HG03039 (cell line): ENCODE measurements at regions not wholly inside any gene's neighbourhood (a gene's known extent, or its start where the extent isn't known, plus 50 kb on each side); places are given as distances from the start of the nearest gene placed in this dataset.

Experiments
- ATAC-seq: cut with Tn5 transposase; IDR thresholded peaks from one replicate; pipeline ENCODE4 v1.9.1; 2021; ENCODE audit warnings: mild to moderate bottlenecking, moderate library complexity; ENCODE audit not compliant: unreplicated experiment

DNA sequence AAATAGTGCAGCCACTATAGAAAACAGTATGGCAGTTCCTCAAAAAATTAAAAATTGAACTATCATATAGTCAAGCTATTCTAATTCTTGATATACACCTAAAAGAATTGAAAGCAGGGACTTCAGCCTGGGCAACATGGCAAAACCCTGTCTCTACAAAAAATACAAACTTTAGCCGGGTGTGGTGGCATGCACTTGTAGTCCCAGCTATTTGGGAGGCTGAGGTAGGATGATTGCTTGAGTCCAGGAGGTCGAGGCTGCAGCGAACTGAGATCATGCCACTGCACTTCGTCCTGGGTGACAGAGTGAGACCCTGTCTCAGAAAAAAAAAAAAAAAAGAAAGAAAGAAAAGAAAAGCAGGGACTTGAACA is 64.0 kb upstream of the FOXN2 start:
- ATAC-seq: no peak

DNA sequence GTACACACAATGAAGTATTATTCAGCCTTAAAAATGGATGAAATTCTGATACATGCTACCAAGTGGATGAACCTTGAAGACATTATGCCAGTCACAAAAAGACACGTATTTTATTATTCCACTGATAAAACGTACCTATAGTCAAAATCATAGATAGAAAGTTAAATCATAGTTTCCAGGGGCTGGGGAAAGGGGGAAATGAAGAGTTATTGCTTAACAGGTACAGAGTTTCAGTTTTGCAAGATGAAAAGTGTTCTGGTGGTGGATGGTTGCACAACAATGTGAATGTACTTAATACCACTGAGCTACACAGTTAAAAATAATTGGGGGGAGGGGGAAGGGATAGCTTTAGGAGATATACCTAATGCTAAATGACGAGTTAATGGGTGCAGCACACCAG is 63.5 kb upstream of the FOXN2 start:
- ATAC-seq: no peak

DNA sequence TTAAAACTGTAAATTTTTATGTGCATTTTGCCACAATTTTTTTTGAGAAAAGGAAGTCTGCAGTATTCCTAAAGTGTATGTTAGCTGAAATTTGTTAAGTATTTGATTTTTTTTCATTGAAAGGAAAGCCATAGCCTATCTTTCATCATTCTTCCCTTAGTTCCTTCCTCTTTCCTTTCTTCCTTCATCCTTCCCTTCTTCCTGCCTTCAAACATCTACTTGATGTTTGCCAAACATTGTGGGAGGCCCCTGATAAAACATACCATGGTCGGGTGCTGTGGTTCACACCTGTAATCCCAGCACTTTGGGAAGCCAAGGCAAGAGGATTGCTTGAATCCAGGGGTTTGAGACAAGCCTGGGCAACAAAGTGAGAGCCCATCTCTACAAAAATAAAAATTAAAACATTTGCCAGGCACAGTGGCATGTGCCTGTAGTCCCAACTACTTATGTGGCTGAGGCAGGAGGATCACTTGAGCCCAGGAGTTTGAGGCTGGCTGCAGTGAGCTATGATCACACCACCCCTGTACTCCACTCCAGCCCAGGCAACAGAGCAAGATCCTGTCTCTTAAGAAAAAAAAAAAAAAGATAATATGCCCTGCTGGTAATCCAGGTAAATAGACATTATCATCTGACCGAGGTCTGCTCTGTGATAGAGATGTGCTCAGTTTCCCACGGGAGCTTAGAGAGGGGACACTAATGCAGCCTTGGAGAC is 62.9 kb upstream of the FOXN2 start:
- no peak for ATAC-seq

DNA sequence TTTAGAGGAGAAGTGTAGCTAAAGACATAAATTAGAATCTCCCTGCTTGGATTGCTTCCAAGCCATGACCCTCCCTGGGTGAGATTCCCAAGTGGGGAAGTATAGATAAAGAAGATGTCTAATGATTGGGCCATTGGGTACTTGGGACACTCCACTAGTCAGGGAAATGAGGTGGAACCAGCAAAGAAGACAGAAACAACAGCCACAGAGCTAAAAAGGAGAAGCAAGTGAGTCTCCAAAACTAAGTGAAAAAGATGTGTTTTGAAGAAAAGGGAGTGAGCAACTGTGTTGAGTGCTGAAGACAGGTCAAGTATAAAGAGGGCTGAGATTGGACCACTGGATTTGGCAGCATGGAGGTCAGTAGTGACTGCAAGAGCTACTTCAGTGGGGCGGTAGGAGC is 61.2 kb upstream of the FOXN2 start:
- ATAC-seq: no peak

DNA sequence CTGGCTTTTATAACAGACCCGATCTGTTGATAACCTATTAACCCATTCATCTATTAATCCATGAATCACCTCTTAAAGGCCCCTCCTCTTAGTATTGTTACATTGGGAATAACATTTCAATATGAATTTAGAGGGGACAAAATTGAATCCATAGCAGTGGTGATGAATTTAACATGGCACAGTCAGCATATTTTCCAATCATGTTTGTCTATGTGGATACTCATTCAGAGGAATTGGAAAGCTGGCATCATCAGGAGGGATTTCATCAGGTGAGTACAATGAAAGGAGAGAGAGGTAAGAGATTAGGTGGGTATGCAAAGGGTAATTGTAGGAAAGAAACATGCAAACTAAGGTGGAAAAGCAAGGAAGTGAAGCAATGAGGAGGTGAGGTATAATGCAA is 59.6 kb upstream of the FOXN2 start:
- no peak for ATAC-seq

DNA sequence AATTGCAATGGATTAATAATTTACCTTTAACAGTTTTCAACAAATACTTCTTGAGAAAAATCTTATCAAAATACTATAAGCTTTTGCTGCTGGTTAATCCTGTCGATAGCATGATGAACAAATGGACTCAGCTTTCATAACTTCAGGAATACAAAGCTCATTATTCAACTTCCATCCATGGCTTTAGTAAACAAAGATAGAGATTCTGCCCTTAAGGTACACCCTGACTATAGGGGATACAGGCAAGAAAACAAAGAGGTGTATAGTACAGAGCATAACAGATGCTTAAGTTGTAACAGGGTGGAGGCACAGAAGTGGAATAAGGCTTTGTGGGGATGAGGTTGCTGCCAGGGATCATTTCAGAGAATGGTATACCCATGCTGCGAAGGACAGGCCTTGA is 57.0 kb upstream of the FOXN2 start:
- ATAC-seq: no peak

DNA sequence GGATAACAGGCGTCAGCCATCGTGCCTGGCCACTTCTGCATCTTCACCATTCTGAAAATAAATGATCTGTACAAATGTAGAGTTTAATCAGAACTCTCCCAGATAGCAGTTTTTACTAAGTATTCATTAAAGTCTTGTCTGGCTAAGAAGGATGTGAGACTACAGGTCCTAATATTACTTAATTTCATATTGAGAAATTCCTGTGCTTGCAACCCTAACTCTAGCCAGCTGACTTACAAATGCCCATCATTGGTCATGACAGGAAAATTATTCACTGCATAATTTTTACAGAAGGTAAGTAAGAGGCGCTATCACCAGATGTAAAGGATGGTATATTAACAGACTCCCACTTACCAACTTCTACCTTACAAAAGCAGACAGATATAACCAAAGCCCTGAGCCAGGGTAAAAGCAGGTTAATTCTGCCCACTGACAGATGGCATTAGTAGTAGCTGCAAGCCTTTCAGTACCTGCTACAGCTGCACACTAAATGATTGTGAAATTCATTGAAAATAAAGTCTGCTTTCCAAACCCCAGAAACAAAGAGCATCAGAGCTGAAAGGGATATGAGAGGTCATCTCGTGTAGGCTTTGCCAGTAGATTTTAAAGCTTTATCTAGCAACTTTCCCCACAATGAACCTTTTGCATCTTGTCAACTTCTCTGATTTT is 55.9 kb upstream of the FOXN2 start:
- no peak for ATAC-seq

DNA sequence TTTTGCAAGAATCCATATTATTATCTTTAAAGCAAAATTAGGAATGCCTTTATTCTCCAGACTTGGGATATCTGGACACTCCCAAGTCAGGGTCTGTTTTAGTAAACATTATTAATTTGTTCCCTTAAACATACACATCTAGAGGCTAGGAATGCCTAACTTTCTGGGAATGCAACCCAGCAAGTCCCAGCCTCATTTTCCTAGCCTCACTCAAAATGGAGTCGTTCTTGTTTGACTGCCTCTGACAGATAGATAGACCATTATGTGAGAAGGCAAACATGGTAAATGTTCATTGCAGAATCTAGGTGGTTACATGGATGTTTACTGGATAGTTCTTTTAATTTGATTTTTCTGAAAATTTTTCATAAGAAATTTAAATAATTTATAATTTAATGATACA is 54.7 kb upstream of the FOXN2 start:
- no peak for ATAC-seq

DNA sequence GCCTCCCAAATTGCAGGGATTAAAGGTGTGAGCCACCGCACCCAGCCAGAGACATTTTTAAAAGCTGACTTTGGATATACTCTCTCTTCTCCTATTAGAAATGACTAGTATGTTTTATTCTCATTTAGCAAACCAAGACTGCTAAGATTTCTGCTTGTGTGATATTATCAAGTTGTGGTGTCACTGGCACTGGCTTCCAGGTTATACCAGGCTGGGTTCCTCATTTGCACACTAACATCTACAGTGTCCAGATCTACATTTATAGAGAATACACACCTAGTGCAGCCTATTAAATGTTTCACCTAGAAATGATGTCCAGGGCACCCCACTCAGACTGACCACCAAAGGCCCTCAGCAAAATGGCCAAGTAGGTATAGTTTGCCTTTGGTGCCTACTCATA is 49.9 kb upstream of the FOXN2 start:
- ATAC-seq: no peak
